Parathyroid adenoma (tissue), 2 donors: ENCODE measurements at regions not wholly inside any gene's neighbourhood (a gene's known extent, or its start where the extent isn't known, plus 50 kb on each side); places are given as distances from the start of the nearest gene placed in this dataset.
"Not testable (repeated sequence)": the region's sequence is repeated elsewhere in the genome, so short reads cannot be mapped to it uniquely, and the experiment has no call there.

Source experiments
- H2AFZ ChIP-seq: fragments of 300-600 bp; sonication (generic); one replicate; pipeline ENCODE4 v1.7.0; 2017; ENCODE audit warnings: antibody characterized with exemption, mild to moderate bottlenecking
- H3K27ac ChIP-seq: fragments of 300-600 bp; sonication (generic); one replicate; pipeline ENCODE4 v1.7.0; 2017
- H3K27me3 ChIP-seq: fragments of 300-600 bp; sonication (generic); one replicate; pipeline ENCODE4 v1.7.0; 2017; ENCODE audit warnings: low read length; ENCODE audit not compliant: control insufficient read depth, insufficient read depth
- H3K36me3 ChIP-seq: fragments of 300-600 bp; sonication (generic); one replicate; pipeline ENCODE4 v1.7.0; 2017; ENCODE audit warnings: low read length; ENCODE audit not compliant: control insufficient read depth, insufficient read depth
- H3K4me1 ChIP-seq: fragments of 300-600 bp; sonication (generic); one replicate; pipeline ENCODE4 v1.7.0; 2017; ENCODE audit warnings: control low read depth
- H3K4me2 ChIP-seq: fragments of 300-600 bp; sonication (generic); one replicate; pipeline ENCODE4 v1.7.0; 2017; ENCODE audit warnings: low read length
- H3K4me3 ChIP-seq: fragments of 300-600 bp; sonication (generic); one replicate; pipeline ENCODE4 v1.7.0; 2017; ENCODE audit warnings: low read depth, low read length
- H3K79me2 ChIP-seq: fragments of 300-600 bp; sonication (generic); one replicate; pipeline ENCODE4 v1.7.0; 2017; ENCODE audit warnings: control low read depth
- H3K9ac ChIP-seq: fragments of 300-600 bp; sonication (generic); one replicate; pipeline ENCODE4 v1.7.0; 2017; ENCODE audit warnings: mild to moderate bottlenecking
- H3K9me3 ChIP-seq: fragments of 300-600 bp; sonication (generic); one replicate; pipeline ENCODE4 v1.7.0; 2017; ENCODE audit warnings: low read length; ENCODE audit not compliant: control insufficient read depth
- CTCF ChIP-seq: fragments of 300-600 bp; sonication (generic); IDR thresholded peaks from one replicate; pipeline ENCODE4 v1.7.0; 2017; ENCODE audit warnings: antibody characterized with exemption, mild to moderate bottlenecking
- donor health status: primary hyperparathyroidism.

- Histone ChIP-seq H3K27ac (no peak overlapping the region), H3K36me3 (no peaks in the 10 kb centered on the region), H3K27me3 (no peaks in the 10 kb centered on the region), H3K4me3 (no peak overlapping the region), H2AFZ (no peak overlapping the region), H3K9ac (no peak overlapping the region), H3K79me2 (no peaks in the 10 kb centered on the region), H3K4me2 (no peak overlapping the region), H3K4me1 (no peaks in the 10 kb centered on the region), H3K9me3 (no peaks in the 10 kb centered on the region)
- no peak for TF ChIP-seq CTCF
Observed at GRCh38 chr6:135722190-135722589, 129.3 kb upstream of the PDE7B start.

- TF ChIP-seq CTCF, result no peak
- Histone ChIP-seq H3K4me1 (no peaks in the 10 kb centered on the region), H3K36me3 (no peaks in the 10 kb centered on the region), H3K4me2 (no peak overlapping the region), H3K79me2 (no peaks in the 10 kb centered on the region), H3K9ac (no peak overlapping the region), H3K4me3 (no peak overlapping the region), H3K27ac (no peak overlapping the region), H3K9me3 (no peaks in the 10 kb centered on the region), H2AFZ (no peak overlapping the region), H3K27me3 (no peaks in the 10 kb centered on the region)
Observed at GRCh38 chr6:135722679-135723078, 128.8 kb upstream of the PDE7B start.

GRCh38 chr6:135728589-135728988 is 122.9 kb upstream of the PDE7B start:
- no peak overlapping the region for H3K4me2 ChIP-seq
- TF ChIP-seq CTCF, result no peak
- no peak overlapping the region for H3K27ac ChIP-seq
- H2AFZ ChIP-seq, result no peak overlapping the region
- H3K4me3 ChIP-seq, result no peak overlapping the region
- no peaks in the 10 kb centered on the region for H3K79me2 ChIP-seq
- no peaks in the 10 kb centered on the region for H3K9me3 ChIP-seq
- H3K27me3 ChIP-seq, result no peaks in the 10 kb centered on the region
- H3K9ac ChIP-seq, result no peak overlapping the region
- H3K4me1 ChIP-seq, result no peaks in the 10 kb centered on the region
- no peaks in the 10 kb centered on the region for H3K36me3 ChIP-seq

GRCh38 chr6:135731116-135731515 is 120.4 kb upstream of the PDE7B start:
- no peak for TF ChIP-seq CTCF
- H3K27me3 ChIP-seq, result no peaks in the 10 kb centered on the region
- no peaks in the 10 kb centered on the region for H3K9me3 ChIP-seq
- H3K4me3 ChIP-seq, result no peak overlapping the region
- H3K4me1 ChIP-seq, result no peaks in the 10 kb centered on the region
- no peak overlapping the region for H2AFZ ChIP-seq
- no peak overlapping the region for H3K4me2 ChIP-seq
- H3K36me3 ChIP-seq, result no peaks in the 10 kb centered on the region
- no peaks in the 10 kb centered on the region for H3K79me2 ChIP-seq
- no peak overlapping the region for H3K27ac ChIP-seq
- no peak overlapping the region for H3K9ac ChIP-seq

- H2AFZ ChIP-seq, H3K36me3 ChIP-seq, H3K27me3 ChIP-seq, H3K4me2 ChIP-seq, H3K9me3 ChIP-seq, H3K4me3 ChIP-seq, H3K79me2 ChIP-seq, H3K9ac ChIP-seq, H3K4me1 ChIP-seq, H3K27ac ChIP-seq: not testable (repeated sequence)
Observed at GRCh38 chr6:135736351-135736750, 115.2 kb upstream of the PDE7B start.
